HG03095 (cell line): ENCODE measurements at regions not wholly inside any gene's neighbourhood (a gene's known extent, or its start where the extent isn't known, plus 50 kb on each side); places are given as distances from the start of the nearest gene placed in this dataset.

Experiments
- ATAC-seq: cut with Tn5 transposase; IDR thresholded peaks from one replicate; pipeline ENCODE4 v1.9.1; 2021; ENCODE audit warnings: moderate library complexity; ENCODE audit not compliant: unreplicated experiment

DNA sequence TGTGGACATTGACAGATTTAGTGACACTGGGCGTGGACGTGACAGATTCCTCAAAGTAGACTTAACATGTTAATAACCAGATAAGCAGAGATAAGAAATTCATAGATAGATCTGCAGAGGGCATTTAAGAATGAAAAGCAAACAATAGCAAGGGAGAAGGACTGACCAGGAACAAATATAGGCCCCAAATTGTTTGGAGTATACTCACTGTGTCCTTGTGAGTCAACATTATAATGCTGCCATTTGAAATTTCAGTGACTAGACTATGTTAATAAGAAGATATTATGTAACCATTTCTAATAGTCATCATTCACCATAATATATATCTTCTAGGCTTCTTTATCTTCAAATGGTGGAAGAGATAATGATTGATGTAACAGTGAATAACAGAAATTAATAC, 78.1 kb upstream of the SLC38A11 start:
- ATAC-seq: no peak

DNA sequence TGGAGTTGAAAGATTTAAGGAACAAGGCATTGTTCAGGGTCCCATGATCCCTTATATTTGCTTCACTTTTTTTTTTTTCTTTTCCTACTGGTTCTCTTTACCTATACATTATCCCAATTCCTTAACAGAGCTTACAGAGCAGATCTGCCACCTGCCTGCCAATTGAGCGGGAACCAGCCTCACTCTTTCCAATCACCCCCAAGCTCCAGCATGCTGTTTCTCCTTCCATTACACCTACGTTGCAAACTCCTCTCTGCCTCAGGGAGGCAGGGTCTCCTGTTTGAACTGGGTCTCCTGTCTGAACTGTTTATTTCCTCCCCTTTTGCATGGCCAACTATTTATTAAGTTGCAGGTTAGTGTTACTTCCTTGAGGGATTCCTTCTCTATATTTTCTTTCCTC, 77.2 kb upstream of the SLC38A11 start:
- ATAC-seq: no peak

DNA sequence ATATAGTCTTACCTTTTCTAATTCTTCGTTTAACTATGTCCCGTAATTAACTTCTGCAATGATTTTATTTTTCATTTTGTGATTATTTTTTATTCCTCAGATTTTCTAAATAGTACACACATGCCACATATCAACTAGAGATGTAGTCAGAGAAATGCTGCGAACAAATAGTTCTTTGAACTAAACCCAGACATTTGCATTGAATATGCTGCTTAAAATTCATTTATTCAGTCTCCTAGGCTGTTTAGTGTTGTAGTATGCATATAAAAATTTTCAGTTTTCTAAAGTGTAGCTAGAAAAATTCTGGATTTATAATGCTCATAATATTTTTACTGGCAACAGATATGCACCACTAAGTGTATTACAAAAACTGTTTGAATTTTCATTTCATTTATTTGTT, 68.9 kb upstream of the SLC38A11 start:
- no peak for ATAC-seq

DNA sequence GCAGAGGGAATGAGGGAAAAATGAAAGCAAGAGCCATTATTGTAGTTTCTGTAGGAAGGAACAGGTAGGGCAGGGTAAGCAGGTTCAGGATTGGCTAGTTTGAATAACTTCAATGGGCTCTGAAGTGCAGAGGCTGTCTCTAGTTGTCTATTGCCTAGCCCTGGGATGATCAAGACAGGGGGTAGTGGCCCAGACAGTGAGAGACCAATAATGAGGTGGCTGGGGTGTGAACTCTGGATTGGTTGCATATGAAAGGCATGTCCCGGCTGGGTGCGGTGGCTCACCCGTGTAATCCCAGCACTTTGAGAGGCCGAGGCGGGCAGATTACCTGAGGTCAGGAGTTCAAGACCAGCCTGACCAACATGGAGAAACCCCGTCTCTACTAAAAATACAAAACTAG, 67.5 kb upstream of the SLC38A11 start:
- ATAC-seq: no peak

DNA sequence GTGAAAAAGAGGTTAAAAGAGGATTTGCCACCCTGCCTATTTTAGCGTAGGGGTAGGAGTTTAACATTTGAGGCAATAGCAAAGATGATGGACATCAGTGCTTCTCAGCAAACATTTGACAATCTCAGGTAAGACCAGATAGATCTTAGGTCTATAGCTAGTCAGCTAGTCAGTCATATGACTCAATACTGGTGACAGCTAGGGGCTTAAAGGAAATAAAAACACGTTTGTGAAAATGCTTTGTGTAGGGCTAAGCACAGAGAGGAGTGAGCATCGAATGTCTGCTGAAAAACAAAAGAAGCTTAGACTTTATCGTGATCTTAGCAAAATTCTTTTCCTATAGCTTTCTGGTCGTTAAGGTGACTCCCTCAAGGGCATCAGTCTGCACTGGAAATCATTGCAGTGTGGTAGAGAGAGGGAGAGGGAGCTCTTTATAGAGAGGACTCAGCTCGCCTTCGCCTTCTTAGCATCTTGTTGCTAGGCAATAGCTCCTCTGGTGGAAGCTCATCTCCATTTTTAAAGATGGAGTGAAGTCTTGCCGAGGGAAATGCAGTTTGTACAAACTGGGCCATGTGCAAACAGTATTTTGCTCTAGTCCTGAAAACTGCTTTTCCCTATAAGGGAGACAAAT, 62.8 kb upstream of the SLC38A11 start:
- ATAC-seq: no peak

DNA sequence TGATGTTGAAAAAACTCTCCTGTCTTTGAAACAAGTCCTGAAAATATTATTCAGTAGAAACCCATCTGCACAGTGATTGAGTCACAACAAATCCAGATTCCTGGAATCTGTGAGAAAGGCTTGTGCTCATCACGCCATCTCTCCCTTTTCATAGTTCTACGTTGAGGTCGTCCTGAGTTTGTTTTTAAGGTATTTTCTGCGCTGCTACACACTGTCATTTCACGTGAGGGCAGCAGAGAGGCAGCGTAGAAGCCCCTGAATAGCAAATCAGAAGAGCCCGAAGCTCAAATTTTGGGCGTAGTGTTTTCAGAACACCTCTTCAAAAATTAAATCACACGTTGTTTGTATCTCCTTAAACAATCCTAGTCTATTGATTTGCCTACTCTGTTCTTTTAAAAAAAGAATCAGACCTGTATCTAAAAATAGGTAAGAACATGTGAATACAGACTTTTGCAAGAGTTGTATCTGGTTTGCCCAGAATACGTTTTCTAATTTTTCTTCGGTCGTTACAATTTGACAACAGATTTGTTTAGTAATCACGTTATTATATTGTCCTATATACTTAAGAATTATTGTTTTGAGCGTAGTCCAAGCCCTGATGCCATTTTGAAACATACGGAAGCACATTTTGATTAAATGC, 61.6 kb upstream of the SLC38A11 start:
- ATAC-seq: peak; percentile 63

DNA sequence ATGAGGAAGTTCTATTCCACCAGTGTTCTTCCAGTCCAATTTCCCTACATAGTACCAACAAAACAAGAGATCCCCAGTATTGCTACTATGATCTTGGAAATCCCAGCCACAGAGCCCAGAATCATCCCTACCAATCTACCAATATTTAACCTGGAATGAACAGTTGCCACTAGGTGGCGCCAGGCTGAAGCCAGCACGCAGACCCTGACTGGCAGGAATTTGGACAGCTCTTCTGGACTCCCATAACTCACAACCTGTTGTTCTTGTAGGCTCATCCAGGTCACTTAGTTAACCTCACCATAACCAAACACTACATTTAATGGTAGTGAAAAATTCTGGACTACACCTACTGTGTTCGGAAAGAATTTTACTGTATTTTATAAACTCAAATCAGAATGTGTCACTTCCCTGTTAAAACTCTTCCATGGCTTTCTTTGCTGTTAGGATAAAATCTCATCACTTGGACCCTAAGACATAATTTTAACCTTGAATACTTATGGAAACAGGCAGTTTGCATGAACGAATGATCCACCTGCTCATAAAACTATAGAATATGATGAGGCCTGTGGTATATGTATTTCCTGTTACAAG, 59.8 kb upstream of the SLC38A11 start:
- peak; percentile 69 for ATAC-seq

DNA sequence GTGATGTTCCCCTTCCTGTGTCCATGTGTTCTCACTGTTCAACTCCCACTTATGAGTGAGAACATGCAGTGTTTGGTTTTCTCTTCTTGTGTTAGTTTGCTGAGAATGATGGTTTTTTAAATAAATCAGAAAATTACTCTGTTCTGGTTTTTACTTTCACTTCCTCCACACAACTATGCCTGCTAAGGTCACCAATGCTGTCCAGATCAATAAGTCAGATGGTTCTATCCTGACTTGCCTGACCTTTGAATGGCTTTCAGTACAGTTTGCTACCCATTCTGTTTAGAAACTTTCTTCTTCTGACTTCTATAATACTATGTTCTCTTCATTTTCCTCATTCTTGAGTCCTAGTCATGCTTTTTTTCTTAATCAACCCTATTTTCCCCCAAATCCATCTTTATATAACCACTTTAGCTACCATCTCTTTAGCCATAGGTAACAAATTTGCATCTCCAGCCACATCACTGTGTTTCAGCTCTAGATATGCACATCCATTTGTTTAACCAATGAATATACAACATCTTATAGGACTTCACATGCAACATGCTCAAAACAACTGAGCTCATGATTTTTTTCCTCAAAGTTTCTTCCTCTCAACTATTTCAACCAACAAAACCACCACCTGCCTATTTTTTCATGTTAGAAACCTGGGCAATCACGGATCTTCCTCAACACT, 58.8 kb upstream of the SLC38A11 start:
- no peak for ATAC-seq

DNA sequence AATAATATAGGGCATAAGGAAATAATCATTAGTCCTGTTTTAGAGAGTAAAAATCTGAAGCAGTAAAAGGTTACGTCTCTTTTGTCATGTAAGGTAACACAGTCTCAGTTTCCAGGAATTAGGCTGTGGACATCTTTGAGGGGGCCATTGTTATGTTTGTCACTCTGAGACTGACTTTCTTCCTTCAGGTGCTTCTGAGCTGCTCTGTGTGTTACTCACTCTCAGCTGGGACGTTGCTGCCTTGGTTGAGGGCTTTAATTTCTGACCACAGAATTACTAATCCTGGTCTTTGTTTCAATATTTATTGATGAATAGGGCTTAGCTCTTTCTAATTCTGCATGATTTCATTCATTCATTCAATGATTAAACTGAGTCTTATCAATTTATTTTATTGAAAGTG, 55.9 kb upstream of the SLC38A11 start:
- ATAC-seq: no peak

DNA sequence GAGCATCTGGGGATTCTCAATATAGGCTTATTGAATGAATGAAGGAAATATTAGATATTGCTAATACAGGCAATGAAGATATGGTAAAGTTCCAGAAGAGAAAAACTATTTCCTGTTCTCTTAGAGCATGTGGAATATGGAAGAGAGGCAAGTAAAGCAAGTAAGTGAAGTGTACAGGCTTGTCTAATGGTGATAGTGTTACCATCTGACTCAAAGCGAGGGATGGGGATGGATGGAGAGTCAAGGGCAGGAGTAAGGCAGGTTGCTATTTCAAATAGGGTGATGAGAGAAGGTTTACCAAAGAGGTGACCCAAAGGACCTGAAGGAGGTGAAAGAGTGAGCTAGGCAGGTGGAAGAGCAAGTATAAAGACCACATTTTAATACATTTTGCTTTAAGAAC, 55.2 kb upstream of the SLC38A11 start:
- ATAC-seq: no peak

DNA sequence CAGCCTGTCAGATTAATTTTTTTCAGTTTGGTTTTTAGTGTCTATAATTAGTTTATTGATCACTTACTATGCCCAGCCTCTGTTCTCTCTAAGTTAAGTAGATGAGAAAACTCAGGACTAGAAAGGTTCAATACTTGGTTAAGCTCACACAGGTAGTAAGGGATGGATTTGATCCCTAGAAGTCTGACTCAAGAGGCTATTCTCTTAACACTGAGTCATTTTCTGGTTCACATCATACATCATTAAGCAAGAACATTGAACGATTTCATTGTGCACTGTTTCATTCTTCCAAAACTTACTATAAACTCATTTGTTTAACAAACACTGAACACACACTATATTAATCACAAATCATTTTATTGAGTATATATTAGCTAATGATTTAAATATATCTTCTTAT, 54.1 kb upstream of the SLC38A11 start:
- ATAC-seq: no peak

DNA sequence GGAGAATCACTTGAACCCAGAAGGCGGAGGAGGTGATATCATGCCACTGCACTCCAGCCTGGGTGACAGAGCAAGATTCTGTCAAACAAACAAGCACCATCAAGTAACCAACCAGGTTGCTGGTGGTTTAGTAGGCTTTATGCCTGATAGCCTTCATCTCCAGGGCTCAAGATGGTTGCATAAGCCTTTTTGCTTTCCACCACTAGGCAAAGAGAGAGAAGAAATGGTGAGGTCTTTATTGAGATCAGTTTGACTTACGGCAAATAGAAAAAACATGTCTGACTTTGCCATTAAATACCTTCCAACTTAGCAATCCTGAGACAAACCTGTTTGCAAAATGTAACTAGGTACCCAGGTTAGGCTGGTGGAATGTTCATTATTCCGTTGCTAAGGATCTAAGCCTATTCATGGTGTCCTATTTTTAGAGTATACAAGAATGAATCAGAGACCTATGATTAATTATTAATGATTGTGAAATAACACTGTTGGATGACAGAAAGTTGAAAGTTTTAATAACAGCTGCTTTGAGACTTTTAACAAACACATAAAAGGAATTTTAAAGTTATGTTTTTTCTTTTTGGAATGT, 53.5 kb upstream of the SLC38A11 start:
- ATAC-seq: no peak

DNA sequence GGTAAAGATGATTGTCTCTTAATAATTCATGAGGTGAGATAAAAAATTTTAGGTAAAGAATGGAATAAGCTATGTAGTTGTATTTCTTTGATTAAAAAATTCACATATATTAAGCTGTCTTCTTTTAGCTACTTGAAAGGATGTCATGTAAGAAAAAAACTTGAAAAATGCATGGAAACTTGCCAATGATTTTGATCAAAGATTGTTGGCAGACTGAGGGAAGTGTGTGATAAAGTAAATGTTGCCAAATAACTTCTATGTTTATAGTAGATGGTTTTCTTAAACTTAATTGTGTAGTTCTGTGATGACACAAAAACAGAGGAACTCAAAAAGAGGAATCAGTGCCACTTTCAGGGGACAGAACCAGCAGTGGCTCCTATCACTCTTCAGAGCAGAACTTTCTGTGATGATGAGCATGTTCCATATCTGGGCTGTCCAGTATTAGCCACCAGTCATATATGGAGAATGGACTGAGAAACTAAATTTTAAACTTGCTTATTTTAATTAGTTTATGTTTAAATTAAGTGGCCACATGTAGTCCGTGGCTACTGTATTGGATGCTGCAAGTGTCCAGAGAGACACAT, 51.9 kb upstream of the SLC38A11 start:
- ATAC-seq: no peak
